ENCODE measurements at regions not wholly inside any gene's neighbourhood (a gene's known extent, or its start where the extent isn't known, plus 50 kb on each side); places are given as distances from the start of the nearest gene placed in this dataset.

GRCh38 chr7:135817583-135817982, 69.0 kb upstream of the FAM180A start:
- no peak for TF ChIP-seq CTCF (IDR thresholded peaks at IDR 0.05)
- TF ChIP-seq POLR2A (IDR thresholded peaks at IDR 0.05) = no peak

Data from Peyer's patch (tissue), 4 donors.